Mesenchymal stem cell (in vitro differentiated cells and primary cell): ENCODE measurements at regions not wholly inside any gene's neighbourhood (a gene's known extent, or its start where the extent isn't known, plus 50 kb on each side); places are given as distances from the start of the nearest gene placed in this dataset.

Experiments used
- DNase-seq: peaks from one replicate; pipeline ENCODE4 v3.0.0-alpha.2; 2013
- H2AFZ ChIP-seq: one replicate; pipeline ENCODE4 v1.6.1; 2013; ENCODE audit warnings: low read depth, mild to moderate bottlenecking, control low read depth, inconsistent platforms, low read length, moderate library complexity
- H2AK5ac ChIP-seq: 2 replicates; pipeline ENCODE4 v1.6.1; 2013; ENCODE audit warnings: low read length, moderate library complexity, mild to moderate bottlenecking, inconsistent platforms; ENCODE audit not compliant: severe bottlenecking
- H2BK120ac ChIP-seq: one replicate; pipeline ENCODE4 v1.6.1; 2013; ENCODE audit warnings: low read depth, mild to moderate bottlenecking, inconsistent platforms, low read length, moderate library complexity
- H2BK12ac ChIP-seq, 2 experiments: one replicate each; pipeline ENCODE4 v1.6.1; 2013; ENCODE audit warnings: inconsistent platforms in 2 of 2, low read length in 2 of 2, mild to moderate bottlenecking in 2 of 2, moderate library complexity in 2 of 2, control low read depth in 1 of 2
- H2BK15ac ChIP-seq: one replicate; pipeline ENCODE4 v1.6.1; 2013; ENCODE audit warnings: mild to moderate bottlenecking, low read depth, inconsistent platforms; ENCODE audit not compliant: poor library complexity, severe bottlenecking
- H2BK5ac ChIP-seq: 2 replicates; pipeline ENCODE4 v1.6.1; 2013; ENCODE audit warnings: low read depth, mild to moderate bottlenecking, low read length, control low read depth, inconsistent platforms; ENCODE audit not compliant: poor library complexity, severe bottlenecking
- H3K14ac ChIP-seq, 2 experiments: one replicate each; pipeline ENCODE4 v1.6.1; 2013; ENCODE audit warnings: inconsistent platforms in 2 of 2, low read length in 2 of 2, control low read depth in 1 of 2, mild to moderate bottlenecking in 1 of 2, moderate library complexity in 1 of 2
- H3K18ac ChIP-seq, 2 experiments: one replicate each; pipeline ENCODE4 v1.6.1; 2013; ENCODE audit warnings: inconsistent platforms in 2 of 2, low read length in 2 of 2, control low read depth in 1 of 2, low read depth in 1 of 2, mild to moderate bottlenecking in 1 of 2
- H3K23ac ChIP-seq, 2 experiments: one replicate each; pipeline ENCODE4 v1.6.1; 2013; ENCODE audit warnings: inconsistent platforms in 2 of 2, low read length in 2 of 2, mild to moderate bottlenecking in 2 of 2, moderate library complexity in 2 of 2, control low read depth in 1 of 2
- H3K27ac ChIP-seq: 2 replicates; pipeline ENCODE4 v1.5.1; 2013; ENCODE audit warnings: mild to moderate bottlenecking, moderate library complexity, low read length, control low read depth, inconsistent platforms; ENCODE audit not compliant: poor library complexity, severe bottlenecking
- H3K27me3 ChIP-seq, 2 experiments: 2 replicates each; pipeline versions ENCODE4 v1.6.1 to v1.7.0; 2013; ENCODE audit warnings: low read length in 2 of 2, mild to moderate bottlenecking in 2 of 2, moderate library complexity in 2 of 2, control low read depth in 1 of 2, inconsistent platforms in 1 of 2; ENCODE audit not compliant: control insufficient read depth in 1 of 2, insufficient read depth in 1 of 2
- H3K36me3 ChIP-seq, 2 experiments: 2 replicates each; pipeline versions ENCODE4 v1.6.1 to v1.7.0; 2013; ENCODE audit warnings: low read length in 2 of 2, control low read depth in 1 of 2, inconsistent platforms in 1 of 2, low read depth in 1 of 2, mild to moderate bottlenecking in 1 of 2; ENCODE audit not compliant: insufficient read depth in 2 of 2, control insufficient read depth in 1 of 2
- H3K4ac ChIP-seq, 2 experiments: one replicate each; pipeline ENCODE4 v1.6.1; 2013; ENCODE audit warnings: inconsistent platforms in 2 of 2, low read length in 2 of 2, mild to moderate bottlenecking in 2 of 2, moderate library complexity in 2 of 2, control low read depth in 1 of 2, low read depth in 1 of 2
- H3K4me1 ChIP-seq: 2 replicates; pipeline ENCODE4 v1.6.1; 2013; ENCODE audit warnings: low read depth, low read length, control low read depth; ENCODE audit not compliant: control insufficient read depth, insufficient read depth
- H3K4me2 ChIP-seq: 2 replicates; pipeline ENCODE4 v1.6.1; 2013; ENCODE audit warnings: low read length, mild to moderate bottlenecking, inconsistent platforms; ENCODE audit not compliant: poor library complexity, severe bottlenecking
- H3K4me3 ChIP-seq, 2 experiments: 2 replicates each; pipeline versions ENCODE4 v1.5.1 to v1.7.0; 2013; ENCODE audit warnings: low read length in 2 of 2, mild to moderate bottlenecking in 2 of 2, control low read depth in 1 of 2, low read depth in 1 of 2; ENCODE audit not compliant: insufficient read depth in 1 of 2
- H3K79me1 ChIP-seq: replicated peaks from 2 replicates; pipeline ENCODE4 v1.6.1; 2013; ENCODE audit warnings: mild to moderate bottlenecking, control low read depth, low read length, inconsistent platforms; ENCODE audit not compliant: poor library complexity, severe bottlenecking
- H3K9ac ChIP-seq: 2 replicates; pipeline ENCODE4 v1.7.0; 2013; ENCODE audit warnings: mild to moderate bottlenecking, low read length, moderate library complexity
- H3K9me3 ChIP-seq: 2 replicates; pipeline ENCODE4 v1.7.0; 2013; ENCODE audit warnings: mild to moderate bottlenecking, low read length; ENCODE audit not compliant: control insufficient read depth
- H4K8ac ChIP-seq: one replicate; pipeline ENCODE4 v1.6.1; 2013; ENCODE audit warnings: inconsistent platforms, mild to moderate bottlenecking, low read length, moderate library complexity
- H4K91ac ChIP-seq: one replicate; pipeline ENCODE4 v1.6.1; 2013; ENCODE audit warnings: mild to moderate bottlenecking, low read length, inconsistent platforms
- WGBS: methylation state at CpG from one replicate; pipeline ENCODE4 v1.1.7; 2013; ENCODE audit warnings: mixed read lengths; 5-methylcytosine and 5-hydroxymethylcytosine counted together

DNA sequence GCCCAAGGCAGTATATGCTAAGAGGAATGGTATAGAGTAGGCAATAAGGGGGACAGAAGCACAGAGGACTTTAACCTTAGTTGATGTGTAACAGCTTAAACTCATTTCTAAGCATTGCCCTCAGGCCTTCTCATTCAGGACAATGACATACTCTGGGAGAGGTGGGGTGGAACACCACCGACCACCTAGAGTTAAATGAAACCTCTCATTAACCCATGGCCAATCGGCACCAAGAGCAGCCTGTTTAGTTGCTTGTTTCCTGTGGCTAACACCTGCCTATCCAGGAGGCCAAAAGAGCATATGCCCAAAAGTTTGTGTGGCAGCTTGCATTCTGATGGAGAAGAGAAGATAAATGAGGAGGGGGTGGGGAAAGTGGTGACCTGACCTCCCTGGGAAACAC, 50.0 kb downstream of the PABIR2 start:
- no peak overlapping the region for H3K18ac ChIP-seq
- no peaks in the 10 kb centered on the region for H3K9me3 ChIP-seq
- H2BK12ac ChIP-seq = no peak overlapping the region
- no peaks in the 10 kb centered on the region for H3K79me1 ChIP-seq
- no peak overlapping the region for H3K23ac ChIP-seq
- H3K9ac ChIP-seq = no peak overlapping the region
- no peak overlapping the region for H2BK15ac ChIP-seq
- no peak for DNase-seq
- H2AFZ ChIP-seq = no peak overlapping the region
- no peak overlapping the region for H2AK5ac ChIP-seq
- H3K4me1 ChIP-seq = no peaks in the 10 kb centered on the region
- no peak overlapping the region for H2BK120ac ChIP-seq
- no peak overlapping the region for H3K4me3 ChIP-seq
- H2BK5ac ChIP-seq = no peak overlapping the region
- no peaks in the 10 kb centered on the region for H3K36me3 ChIP-seq
- no peak overlapping the region for H3K4me2 ChIP-seq
- no peak overlapping the region for H3K14ac ChIP-seq
- 100% methylated on average over 1 of the region's 2 CpGs for WGBS
- H3K27ac ChIP-seq = no peak overlapping the region
- no peak overlapping the region for H3K4ac ChIP-seq
- H4K8ac ChIP-seq = no peak overlapping the region
- H3K27me3 ChIP-seq = peaks cover 0 to 35% of the 10 kb centered on the region in 2 experiments
- H4K91ac ChIP-seq = no peak overlapping the region

DNA sequence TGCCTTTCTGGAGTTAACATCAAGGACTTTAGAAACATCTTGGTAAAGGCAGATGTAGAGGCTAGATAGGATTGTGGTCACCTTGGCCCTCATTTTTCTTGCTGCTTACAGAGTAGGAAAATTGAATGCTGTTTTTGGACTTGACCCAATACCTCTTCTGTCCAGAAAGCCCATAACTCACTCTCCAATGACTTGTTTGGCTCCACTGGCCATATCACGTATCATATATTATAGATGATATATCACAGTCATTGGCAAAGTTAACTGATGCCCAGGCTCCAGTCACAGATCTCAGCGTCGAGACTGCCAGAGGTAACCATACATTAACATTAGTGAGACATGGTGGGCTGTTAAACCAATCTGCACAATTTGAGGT, 50.6 kb downstream of the PABIR2 start:
- Histone ChIP-seq H3K79me1 (no peaks in the 10 kb centered on the region), H2BK15ac (no peak overlapping the region), H3K9me3 (no peaks in the 10 kb centered on the region), H2BK5ac (no peak overlapping the region), H3K9ac (no peak overlapping the region), H3K4me2 (no peak overlapping the region), H3K18ac (no peak overlapping the region), H3K4ac (no peak overlapping the region), H3K36me3 (no peaks in the 10 kb centered on the region), H2AK5ac (no peak overlapping the region), H3K4me1 (no peaks in the 10 kb centered on the region), H4K91ac (no peak overlapping the region), H2BK120ac (no peak overlapping the region), H4K8ac (no peak overlapping the region), H3K27me3 (peaks cover 0 to 37% of the 10 kb centered on the region in 2 experiments), H3K23ac (no peak overlapping the region), H3K4me3 (no peak overlapping the region), H3K27ac (no peak overlapping the region), H2BK12ac (no peak overlapping the region), H2AFZ (no peak overlapping the region), H3K14ac (no peak overlapping the region)
- no peak for DNase-seq
- WGBS = no CpG with 5 or more reads among the region's 3 CpGs

DNA sequence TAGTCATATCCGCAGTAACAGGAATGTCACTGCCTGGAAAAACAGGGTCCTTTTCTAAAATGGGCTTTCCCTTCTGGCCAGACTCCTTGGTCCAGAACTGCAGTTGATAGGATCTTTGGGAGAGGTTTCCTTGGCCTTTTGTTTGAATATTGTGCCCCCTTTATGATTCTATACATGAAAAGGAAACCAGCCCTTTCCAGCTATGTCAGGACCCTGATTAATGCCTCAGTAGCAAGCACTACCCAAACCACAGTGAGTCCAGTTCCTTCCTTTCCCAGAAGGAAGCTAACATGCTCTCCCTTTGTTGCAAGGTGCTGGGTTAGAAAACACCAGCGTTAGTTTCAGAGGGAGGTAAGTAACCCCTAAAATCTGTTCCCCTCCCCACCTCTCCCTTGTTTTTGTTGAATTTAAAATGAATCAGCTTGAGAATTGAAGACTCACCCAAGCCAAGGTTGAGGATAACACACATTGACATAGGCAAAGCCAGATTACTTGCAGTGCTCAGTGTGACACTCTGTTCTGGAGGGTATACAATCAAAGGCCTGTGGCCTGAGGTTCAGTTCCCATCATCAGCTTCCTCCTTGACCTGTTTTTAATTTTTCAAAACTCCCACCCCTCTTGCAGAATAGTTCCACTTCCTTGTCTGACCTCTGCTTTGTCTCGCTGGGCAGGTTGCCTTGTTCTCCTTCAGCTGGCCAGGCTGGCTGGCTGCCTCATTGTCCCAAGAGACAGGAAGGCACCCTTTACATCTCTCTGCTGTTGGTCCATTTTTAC, 51.2 kb downstream of the PABIR2 start:
- no peaks in the 10 kb centered on the region for H3K36me3 ChIP-seq
- no peak overlapping the region for H3K4me2 ChIP-seq
- H2BK12ac ChIP-seq = no peak overlapping the region
- no peak overlapping the region for H3K23ac ChIP-seq
- no peak for DNase-seq
- no peaks in the 10 kb centered on the region for H3K9me3 ChIP-seq
- H3K79me1 ChIP-seq = no peaks in the 10 kb centered on the region
- no peak overlapping the region for H3K4ac ChIP-seq
- 94% methylated on average over 2 of the region's 3 CpGs for WGBS
- H3K27me3 ChIP-seq = peaks cover 0 to 34% of the 10 kb centered on the region in 2 experiments
- no peak overlapping the region for H3K14ac ChIP-seq
- H3K9ac ChIP-seq = no peak overlapping the region
- H3K4me1 ChIP-seq = no peaks in the 10 kb centered on the region
- H4K91ac ChIP-seq = no peak overlapping the region
- H2BK5ac ChIP-seq = no peak overlapping the region
- no peak overlapping the region for H4K8ac ChIP-seq
- H2BK15ac ChIP-seq = no peak overlapping the region
- H3K27ac ChIP-seq = no peak overlapping the region
- no peak overlapping the region for H2BK120ac ChIP-seq
- no peak overlapping the region for H3K18ac ChIP-seq
- H3K4me3 ChIP-seq = no peak overlapping the region
- H2AK5ac ChIP-seq = no peak overlapping the region
- no peak overlapping the region for H2AFZ ChIP-seq

DNA sequence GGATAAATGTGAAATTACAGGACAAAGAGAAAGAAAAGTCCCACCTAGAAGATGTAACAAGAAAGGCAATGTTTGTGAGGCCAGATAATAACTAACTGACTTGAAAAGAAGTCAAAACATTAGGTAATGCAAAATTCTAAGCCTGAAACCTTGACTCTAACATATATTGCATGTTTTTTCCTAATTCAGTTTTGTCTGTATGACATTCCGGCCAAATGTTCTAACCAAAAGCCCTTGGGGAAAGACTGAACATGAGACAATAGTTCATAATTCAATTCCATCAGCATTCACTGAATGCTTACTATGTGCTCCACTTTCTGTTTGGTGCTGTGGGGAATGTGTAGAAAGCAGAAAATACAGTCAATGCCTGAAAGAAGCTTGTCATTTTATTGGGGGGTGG, 53.9 kb downstream of the PABIR2 start:
- no peaks in the 10 kb centered on the region for H3K4me1 ChIP-seq
- H2BK5ac ChIP-seq = no peak overlapping the region
- no peak overlapping the region for H2AK5ac ChIP-seq
- no peak overlapping the region for H3K14ac ChIP-seq
- H3K36me3 ChIP-seq = no peaks in the 10 kb centered on the region
- no peak overlapping the region for H4K8ac ChIP-seq
- H3K4me2 ChIP-seq = no peak overlapping the region
- no peak overlapping the region for H3K23ac ChIP-seq
- no peak overlapping the region for H3K4me3 ChIP-seq
- no peak overlapping the region for H3K18ac ChIP-seq
- peaks cover 0 to 51% of the 10 kb centered on the region in 2 experiments for H3K27me3 ChIP-seq
- H2AFZ ChIP-seq = no peak overlapping the region
- no peak overlapping the region for H2BK12ac ChIP-seq
- no peak overlapping the region for H4K91ac ChIP-seq
- no peak overlapping the region for H2BK120ac ChIP-seq
- no peak overlapping the region for H3K27ac ChIP-seq
- WGBS = no CpG with 5 or more reads among the region's 1 CpG
- no peaks in the 10 kb centered on the region for H3K79me1 ChIP-seq
- H3K9ac ChIP-seq = no peak overlapping the region
- H3K9me3 ChIP-seq = peaks cover 3% of the 10 kb centered on the region
- DNase-seq = no peak
- H3K4ac ChIP-seq = no peak overlapping the region
- no peak overlapping the region for H2BK15ac ChIP-seq
